D721Med (cell line): ENCODE measurements at regions not wholly inside any gene's neighbourhood (a gene's known extent, or its start where the extent isn't known, plus 50 kb on each side); places are given as distances from the start of the nearest gene placed in this dataset.

ENCODE experiments used
- DNase-seq: peaks from one replicate; pipeline ENCODE4 v3.0.0; 2011; ENCODE audit warnings: low spot score; ENCODE audit not compliant: insufficient read length
- FAIRE-seq: peaks from 2 replicates; lab custom pipeline; 2011; peaks lifted over from hg19 to GRCh38; lab: Jason Lieb, UNC
- CTCF ChIP-seq: IDR thresholded peaks from 2 replicates; pipeline ENCODE4 v1.5.1; 2012; ENCODE audit warnings: mild to moderate bottlenecking, control low read depth; ENCODE audit not compliant: insufficient read depth; ENCODE audit errors: missing control alignments

- DNase-seq (no peak), FAIRE-seq (no peak)
These were observed 329.7 kb downstream of the FSIP2 start for GRCh38 chr2:186068139-186068801.

GRCh38 chr2:186069676-186070075, 331.1 kb downstream of the FSIP2 start:
- DNase-seq = no peak
- no peak for TF ChIP-seq CTCF
- FAIRE-seq = no peak

More at GRCh38 chr2:186068139-186068801, 329.7 kb downstream of the FSIP2 start:
- TF ChIP-seq CTCF = no peak

DNA sequence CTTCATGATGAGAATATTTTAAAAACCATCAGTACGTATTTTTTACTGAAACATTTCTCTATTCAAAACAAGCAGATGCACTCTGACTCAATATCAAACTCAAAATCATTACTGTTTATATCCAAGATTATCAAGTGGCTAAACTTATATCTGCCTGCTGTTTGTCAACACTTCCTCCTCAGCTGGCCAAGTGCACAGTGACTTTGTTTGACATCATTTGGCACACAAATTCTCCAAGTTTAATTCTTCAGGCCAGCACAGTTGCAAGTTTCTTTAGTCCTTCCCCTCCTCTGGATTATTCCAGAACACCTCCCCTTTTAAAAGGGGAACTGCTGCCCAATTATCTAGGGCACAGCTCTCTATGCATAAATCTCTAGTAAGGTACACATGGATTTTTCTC, 346.6 kb downstream of the FSIP2 start:
- no peak for FAIRE-seq
- no peak for DNase-seq
- no peak for TF ChIP-seq CTCF

GRCh38 chr2:186093174-186093573, 354.6 kb downstream of the FSIP2 start:
- no peak for FAIRE-seq
- TF ChIP-seq CTCF = no peak

DNA sequence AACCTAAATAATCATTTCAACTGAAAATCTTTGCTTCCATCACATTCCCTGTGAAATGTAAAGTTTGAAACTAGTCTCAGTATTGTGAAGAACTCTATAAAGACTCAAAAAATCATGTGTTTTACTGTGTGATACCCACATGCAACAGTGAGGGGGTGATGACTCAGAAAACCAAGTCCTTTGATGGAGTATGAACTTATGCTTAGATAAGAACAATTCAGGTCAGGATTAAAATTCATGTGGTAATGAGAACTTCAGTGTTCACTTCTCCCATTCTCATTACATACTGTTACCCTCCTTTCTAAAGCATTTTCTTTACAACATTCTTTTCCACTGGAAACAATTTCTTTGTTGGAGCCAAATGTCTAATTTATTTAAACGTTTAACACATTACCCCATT, 360.2 kb downstream of the FSIP2 start:
- no peak for TF ChIP-seq CTCF
- FAIRE-seq (no peak), DNase-seq (no peak)

More at GRCh38 chr2:186093174-186093573, 354.6 kb downstream of the FSIP2 start:
- DNase-seq = no peak

DNA sequence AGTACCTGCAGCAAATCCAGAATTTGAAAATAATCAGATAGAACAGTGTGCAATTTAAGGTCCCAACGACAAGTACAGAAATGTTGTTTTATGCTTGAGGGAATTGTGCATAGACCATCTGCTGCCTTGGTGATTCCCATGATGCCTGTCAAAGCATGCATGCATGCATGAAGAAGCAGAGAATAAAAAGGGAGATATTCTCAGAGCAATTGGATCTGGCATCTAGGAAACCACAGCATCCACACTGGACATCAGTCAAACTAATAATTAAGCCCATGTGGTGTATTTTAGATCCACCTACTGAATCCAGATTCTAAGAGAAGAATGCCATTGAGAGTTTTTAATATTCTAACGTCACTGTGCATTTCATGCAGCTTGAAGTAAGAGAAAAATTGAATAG, 361.2 kb downstream of the FSIP2 start:
- no peak for DNase-seq
- no peak for TF ChIP-seq CTCF
- FAIRE-seq = no peak

DNA sequence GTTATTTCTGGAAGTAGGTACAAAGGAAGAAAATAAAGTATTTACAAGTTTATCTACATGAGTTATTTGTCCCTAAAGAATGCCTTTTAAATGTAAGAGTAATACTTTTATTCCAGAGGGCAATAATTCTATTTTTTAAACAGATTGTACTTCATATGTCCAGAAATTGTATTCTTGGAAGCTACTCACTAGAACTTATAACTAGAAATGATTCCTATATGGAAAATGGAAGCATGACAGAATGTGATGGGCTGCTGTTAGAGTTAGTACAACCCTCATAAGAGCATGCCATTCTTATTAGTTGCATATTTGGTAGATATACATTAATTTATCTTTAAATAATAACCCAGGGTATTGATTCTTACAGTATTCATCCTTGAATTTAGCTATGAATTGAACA, 362.0 kb downstream of the FSIP2 start:
- DNase-seq = no peak
- no peak for TF ChIP-seq CTCF
- FAIRE-seq = no peak
